RPMI8226 (cell line): ENCODE measurements at regions not wholly inside any gene's neighbourhood (a gene's known extent, or its start where the extent isn't known, plus 50 kb on each side); places are given as distances from the start of the nearest gene placed in this dataset.

ENCODE experiments used
- DNase-seq: peaks from one replicate; pipeline ENCODE4 v3.0.0-alpha.2; 2015

GRCh38 chr13:65103351-65103750 is 2126.8 kb downstream of the PCDH9 start:
- DNase-seq = no peak

- DNase-seq = no peak
Measured at GRCh38 chr13:65095161-65096082, 2134.7 kb downstream of the PCDH9 start.

GRCh38 chr13:65093357-65093756 is 2136.8 kb downstream of the PCDH9 start:
- DNase-seq = no peak

- no peak for DNase-seq
Measured at GRCh38 chr13:65091031-65091430, 2139.1 kb downstream of the PCDH9 start.

GRCh38 chr13:65090186-65090585 is 2139.9 kb downstream of the PCDH9 start:
- DNase-seq = no peak

- DNase-seq = no peak
Measured at GRCh38 chr13:65088906-65089305, 2141.2 kb downstream of the PCDH9 start.

- no peak for DNase-seq
Measured at GRCh38 chr13:65085977-65086376, 2144.2 kb downstream of the PCDH9 start.

GRCh38 chr13:65074248-65074647 is 2155.9 kb downstream of the PCDH9 start:
- no peak for DNase-seq

- no peak for DNase-seq
Measured at GRCh38 chr13:65064967-65065366, 2165.2 kb downstream of the PCDH9 start.

- DNase-seq = peak; percentile 31
Measured at GRCh38 chr13:65063753-65064152, 2166.4 kb downstream of the PCDH9 start.

- no peak for DNase-seq
Measured at GRCh38 chr13:65057986-65058385, 2172.2 kb downstream of the PCDH9 start.

GRCh38 chr13:65054277-65054676 is 2175.9 kb downstream of the PCDH9 start:
- DNase-seq = no peak

- no peak for DNase-seq
Measured at GRCh38 chr13:65036999-65037398, 2193.1 kb downstream of the PCDH9 start.

- DNase-seq = no peak
Measured at GRCh38 chr13:65035302-65035701, 2194.8 kb downstream of the PCDH9 start.

- no peak for DNase-seq
Measured at GRCh38 chr13:65034266-65034665, 2195.9 kb downstream of the PCDH9 start.

GRCh38 chr13:65032825-65033224 is 2197.3 kb downstream of the PCDH9 start:
- DNase-seq = no peak

- DNase-seq = no peak
Measured at GRCh38 chr13:65028101-65028500, 2202.0 kb downstream of the PCDH9 start.

GRCh38 chr13:65026505-65026904 is 2203.6 kb downstream of the PCDH9 start:
- no peak for DNase-seq

GRCh38 chr13:65011378-65011777 is 2218.8 kb downstream of the PCDH9 start:
- no peak for DNase-seq

GRCh38 chr13:64997438-64997837 is 2232.7 kb downstream of the PCDH9 start:
- DNase-seq = no peak

- peak; percentile 66 for DNase-seq
Measured at GRCh38 chr13:64993514-64994164, 2236.5 kb downstream of the PCDH9 start.

- no peak for DNase-seq
Measured at GRCh38 chr13:64992314-64992713, 2237.8 kb downstream of the PCDH9 start.

- no peak for DNase-seq
Measured at GRCh38 chr13:64985075-64985474, 2245.1 kb downstream of the PCDH9 start.

- DNase-seq = no peak
Measured at GRCh38 chr13:64962404-64962803, 2267.7 kb downstream of the PCDH9 start.
